ENCODE measurements at regions not wholly inside any gene's neighbourhood (a gene's known extent, or its start where the extent isn't known, plus 50 kb on each side); places are given as distances from the start of the nearest gene placed in this dataset.
A peak's percentile ranks its signal among the peaks of the same experiment; 100 is the strongest.
"Not testable (repeated sequence)": the region's sequence is repeated elsewhere in the genome, so short reads cannot be mapped to it uniquely, and the experiment has no call there.

DNA sequence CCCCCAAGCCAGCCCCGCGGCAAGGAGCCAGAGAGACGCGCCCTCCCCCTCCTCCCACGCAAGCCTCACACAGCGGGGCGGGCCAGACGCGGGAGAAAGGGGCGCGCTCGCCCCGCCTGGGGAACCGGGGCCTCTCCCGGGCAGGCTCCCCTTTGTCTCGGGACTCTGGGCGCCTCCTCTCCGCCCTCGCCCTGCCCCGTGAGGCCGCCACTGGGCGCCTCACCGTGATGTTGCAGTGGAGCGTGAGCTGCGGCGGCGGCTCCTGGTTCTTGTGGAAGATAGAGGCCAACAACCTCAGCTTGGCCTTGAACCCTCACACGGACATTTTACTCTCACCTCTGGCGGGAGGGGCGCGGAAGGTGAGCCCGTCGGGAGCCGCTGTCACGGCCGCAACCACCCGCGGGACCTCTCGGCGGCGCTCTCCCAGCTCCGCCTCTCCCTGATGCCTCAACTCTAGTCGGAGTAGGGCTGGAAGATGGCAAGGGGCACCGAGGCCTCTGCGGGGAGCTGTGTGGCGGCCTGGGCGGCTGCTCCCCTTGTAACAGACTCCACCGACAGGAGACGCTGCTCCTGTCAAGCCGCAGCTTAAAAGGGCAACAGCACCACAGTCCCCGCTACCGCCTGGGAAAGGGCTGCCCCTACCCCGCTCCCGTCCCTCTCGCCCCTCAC, 179.2 kb upstream of the ZSCAN2 start:
- not testable (repeated sequence) for DNase-seq

DNA sequence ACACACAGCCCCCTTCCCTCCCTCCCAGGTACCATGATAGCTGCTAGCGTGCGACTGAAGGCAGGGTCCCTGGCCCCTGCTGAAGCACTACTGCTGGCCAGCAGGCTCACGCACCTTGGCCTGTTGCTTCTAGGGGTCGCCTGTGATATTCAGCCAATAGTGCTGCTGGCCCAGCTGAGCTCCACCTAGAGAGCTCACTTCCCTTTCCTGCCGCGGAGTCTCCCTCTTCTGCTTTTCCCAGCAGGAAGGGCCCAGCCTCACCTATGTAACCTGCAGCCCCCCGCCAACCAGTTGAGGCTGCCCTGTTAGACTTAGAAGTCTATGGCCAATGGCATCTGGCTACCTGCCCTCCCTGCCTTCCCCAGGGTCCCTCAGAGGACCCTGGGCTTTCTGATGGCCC, 175.5 kb upstream of the ZSCAN2 start:
- DNase-seq: not testable (repeated sequence)

DNA sequence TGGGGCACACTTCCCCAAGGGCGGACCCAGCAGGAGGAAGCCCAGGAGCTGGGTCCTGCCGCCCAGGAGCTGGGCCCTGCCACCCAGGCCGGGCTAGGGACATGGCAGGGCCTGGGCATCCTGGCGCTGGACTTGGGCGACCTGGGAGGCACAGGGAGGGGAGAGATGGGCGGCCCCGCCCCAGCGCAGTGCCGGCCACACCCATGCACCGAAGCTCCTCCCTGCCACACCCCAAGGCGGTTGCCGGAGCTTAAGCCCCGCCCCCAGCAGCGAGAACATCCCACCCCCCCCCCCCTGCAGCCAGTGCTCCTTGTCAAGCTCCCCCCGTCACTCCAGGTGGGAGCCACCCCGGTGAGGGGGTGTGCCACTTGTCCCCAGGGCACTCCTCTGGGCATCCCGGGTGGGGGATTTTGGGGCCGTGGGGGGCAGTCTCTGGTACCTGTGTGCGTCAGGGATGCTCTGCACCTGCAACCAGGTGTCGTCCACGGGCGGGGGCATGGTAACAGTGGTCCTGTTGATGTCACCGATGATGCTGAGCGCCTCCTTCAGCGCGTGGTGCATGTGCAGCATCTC, 127.4 kb upstream of the ZSCAN2 start:
- not testable (repeated sequence) for DNase-seq

DNA sequence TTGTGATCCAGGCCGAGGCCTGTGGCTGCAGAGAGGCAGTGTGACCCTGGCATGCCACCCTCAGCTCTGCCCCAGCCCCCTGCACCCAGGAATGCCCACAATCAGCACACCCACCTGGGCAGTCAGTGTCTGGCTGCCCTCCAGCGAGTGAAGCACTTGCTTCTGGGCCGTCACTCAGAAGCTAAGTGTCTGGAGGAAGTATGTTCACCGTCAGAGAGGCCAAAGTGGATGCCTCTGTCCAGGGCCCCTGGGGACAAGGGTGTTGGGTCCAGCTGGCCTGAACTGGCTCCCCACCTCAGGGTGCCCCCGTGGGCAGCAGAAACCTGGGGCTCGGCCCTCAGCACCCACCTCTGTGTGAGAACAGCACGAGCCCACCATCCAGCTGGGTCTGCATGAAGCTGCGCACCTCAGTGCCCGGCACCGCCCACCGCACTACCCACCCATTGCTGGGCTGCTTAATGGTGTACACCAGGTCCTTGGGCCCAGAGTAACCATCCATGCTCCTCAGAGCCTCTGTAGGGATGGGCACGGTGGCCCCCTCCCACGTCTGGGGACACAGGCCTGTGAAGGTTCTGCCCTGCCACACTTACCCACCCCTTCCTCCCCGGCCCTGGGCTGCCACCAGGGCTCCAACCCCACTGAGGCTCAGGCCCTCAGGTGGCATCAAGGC, 124.3 kb upstream of the ZSCAN2 start:
- not testable (repeated sequence) for DNase-seq

DNA sequence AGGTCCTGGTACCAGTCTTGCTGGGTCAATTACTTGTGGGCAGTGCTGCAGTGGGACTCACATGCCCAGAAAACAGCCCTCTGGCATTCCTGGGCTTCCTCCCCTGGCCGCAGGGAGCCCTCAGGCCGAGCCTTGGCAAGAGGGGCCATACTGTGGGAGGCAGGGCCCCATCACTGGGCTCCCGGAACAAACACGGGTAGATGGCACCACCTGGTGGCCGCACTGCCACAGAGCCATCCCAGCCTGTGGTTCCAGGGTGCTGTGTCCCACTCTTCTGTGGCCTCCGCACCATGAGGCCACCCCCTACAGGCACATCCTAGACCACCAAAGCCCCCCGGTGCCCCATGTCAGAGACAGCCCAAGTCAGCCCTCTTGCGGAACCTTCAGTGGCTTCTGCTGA, 123.3 kb upstream of the ZSCAN2 start:
- DNase-seq: not testable (repeated sequence)

DNA sequence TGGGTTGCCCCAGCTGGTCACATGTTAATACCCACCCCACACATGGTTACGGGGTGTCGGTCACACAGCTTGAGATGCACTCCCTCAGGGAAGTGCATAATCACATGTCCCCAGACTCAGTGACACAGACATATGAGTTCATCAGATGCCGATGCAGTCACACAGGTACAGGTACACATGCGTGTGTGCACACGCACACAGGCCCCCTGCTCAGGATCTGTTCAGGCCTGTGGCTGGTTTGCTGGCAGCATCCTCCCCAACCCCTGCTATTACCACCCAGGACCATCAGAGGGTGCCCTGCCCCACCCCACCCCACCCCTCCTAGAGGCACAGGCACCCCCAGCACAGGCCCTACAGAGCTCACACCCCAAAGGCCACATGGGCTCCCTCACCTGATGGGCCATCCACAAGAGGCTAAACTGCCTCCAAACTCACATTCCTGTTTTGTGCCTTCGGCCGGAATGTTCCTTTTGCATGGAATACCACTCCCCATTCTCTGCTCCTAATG, 120.6 kb upstream of the ZSCAN2 start:
- DNase-seq: not testable (repeated sequence)

DNA sequence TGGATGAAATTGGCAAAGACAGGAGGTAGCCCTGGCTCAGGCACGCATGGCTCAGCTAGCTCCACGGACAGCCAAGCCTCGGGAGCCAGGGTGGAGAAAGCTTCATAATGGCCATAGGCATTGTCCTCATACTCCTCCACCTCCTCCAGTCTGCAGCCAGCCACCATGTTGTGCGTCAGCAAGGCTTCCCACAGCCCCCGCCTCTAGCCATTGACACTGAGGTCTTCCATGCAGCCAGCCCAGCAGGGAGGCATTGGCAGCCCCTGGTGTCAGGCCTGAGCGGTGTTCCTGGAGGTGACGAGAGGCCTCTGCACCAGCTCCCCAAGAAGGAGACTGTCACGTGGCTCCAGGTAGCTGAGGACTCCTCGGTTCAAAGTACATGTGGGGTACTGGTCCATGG, 117.0 kb upstream of the ZSCAN2 start:
- DNase-seq: not testable (repeated sequence)

DNA sequence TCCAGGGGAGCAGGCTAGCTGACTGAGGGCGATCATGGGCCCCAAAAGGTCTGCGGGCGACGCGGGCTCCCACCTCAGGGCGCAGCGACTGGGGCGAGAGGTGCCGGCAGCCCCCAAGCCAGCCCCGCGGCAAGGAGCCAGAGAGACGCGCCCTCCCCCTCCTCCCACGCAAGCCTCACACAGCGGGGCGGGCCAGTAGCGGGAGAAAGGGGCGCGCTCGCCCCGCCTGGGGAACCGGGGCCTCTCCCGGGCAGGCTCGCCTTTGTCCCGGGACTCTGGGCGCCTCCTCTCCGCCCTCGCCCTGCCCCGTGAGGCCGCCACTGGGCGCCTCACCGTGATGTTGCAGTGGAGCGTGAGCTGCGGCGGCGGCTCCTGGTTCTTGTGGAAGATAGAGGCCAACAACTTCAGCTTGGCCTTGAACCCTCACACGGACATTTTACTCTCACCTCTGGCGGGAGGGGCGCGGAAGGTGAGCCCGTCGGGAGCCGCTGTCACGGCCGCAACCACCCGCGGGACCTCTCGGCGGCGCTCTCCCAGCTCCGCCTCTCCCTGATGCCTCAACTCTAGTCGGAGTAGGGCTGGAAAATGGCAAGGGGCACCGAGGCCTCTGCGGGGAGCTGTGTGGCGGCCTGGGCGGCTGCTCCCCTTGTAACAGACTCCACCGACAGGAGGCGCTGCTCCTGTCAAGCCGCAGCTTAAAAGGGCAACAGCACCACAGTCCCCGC, 100.5 kb upstream of the ZSCAN2 start:
- not testable (repeated sequence) for DNase-seq

DNA sequence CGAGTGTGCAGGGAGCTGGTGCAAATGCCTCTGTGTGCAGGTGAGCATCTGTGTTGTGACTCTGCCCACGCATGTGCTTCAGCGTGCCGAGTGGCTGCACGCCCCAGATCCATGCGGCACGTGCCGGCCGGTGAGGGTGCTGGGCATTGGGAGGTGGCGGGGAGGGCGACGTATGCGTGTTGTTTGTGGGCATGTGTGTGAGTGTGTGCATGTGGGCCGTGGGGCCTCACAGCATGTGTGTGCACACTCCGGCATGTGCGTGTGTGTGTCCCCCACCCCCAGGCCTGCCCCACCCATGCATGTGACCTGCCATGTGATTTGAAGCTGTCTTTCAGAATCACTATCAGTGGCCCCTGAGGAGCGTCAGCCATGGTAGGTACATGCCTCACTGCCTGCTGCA, 97.7 kb upstream of the ZSCAN2 start:
- not testable (repeated sequence) for DNase-seq

DNA sequence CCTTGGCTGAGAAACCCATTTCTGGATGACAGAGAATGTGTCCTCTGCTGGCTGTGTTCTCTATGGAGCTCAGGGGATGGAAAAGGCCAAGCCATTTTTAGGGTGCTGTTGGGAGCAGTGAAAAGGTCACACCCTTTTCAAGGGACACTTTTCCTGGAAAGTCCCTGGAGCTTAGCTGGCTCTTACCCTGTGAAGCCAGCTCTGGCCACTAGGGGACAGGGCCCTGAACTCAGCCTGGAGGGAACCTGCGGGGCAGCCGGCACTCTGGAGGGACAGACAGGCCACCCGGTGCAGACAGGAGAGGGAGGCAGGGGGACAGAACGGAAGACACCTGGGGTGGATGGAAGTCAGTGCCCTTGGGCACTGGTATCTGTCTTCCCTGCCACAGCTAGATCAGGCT, 95.3 kb upstream of the ZSCAN2 start:
- DNase-seq: not testable (repeated sequence)

DNA sequence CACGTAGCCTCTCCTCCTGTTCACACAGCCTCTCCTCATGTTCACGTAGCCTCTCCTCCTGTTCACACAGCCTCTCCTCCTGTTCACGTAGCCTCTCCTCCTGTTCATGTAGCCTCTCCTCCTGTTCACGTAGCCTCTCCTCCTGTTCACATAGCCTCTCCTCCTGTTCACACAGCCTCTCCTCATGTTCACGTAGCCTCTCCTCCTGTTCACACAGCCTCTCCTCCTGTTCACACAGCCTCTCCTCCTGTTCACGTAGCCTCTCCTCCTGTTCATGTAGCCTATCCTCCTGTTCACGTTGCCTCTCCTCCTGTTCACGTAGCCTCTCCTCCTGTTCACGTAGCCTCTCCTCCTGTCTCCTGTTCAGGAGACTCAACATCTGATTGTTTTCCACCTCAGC, 88.5 kb upstream of the ZSCAN2 start:
- DNase-seq: not testable (repeated sequence)

DNA sequence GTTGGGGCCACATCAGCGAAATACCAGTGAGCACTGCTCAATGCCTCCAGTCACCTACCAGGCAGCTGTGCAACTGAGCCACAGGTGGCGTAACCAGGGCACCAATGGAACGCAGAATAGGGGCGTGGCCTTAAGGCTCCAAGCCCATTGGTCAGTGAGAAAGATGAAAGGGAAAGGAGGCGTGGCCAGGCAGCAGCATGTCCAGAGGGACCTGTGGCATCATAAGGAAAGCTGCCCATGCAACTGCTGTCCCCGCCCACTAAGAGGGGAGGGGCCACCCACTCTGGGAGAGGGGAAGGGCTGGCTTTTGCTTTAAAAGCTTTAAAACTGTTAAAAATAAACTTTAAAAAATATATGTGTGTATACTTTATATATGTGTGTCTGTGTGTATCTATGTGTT, 84.0 kb upstream of the ZSCAN2 start:
- DNase-seq: not testable (repeated sequence)

DNA sequence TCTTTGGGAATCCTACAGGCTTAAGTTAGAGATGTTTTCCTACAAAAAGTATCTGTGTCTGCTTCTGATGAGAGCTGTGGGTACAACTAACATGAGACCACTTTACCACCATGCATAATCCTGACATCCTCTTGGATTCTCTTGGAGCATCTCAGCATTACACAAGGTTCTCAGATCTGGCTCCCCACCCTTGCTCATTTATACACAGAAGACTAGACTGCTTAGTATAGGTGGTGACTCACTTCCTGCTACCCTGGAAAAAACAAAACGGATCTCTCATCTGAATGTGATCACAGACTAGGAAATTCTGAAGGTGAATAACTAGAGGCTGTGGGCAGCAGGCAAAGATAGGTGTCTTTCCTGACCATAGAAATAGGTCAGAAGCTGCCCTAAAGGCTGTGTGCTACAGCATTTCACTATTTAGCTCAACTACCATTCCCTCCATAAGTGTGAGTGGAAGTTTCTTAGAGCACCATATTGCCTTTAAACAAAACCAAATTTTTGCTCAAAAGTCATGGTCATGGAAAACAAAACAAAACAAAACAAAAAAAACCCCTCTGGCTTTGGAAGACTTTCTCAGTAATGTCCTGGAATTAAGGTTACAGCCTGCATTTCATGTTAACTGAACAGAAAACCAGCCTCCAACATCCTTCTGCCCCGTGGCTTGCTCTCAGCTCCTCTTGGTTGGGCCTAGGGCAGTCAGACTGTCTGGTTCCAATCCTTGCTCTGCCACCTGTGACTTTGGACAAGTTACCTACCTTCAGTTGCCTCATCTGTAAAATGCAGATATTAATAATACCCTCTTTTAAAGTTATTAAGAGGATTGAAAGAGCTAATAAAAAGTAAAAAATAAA, 75.1 kb upstream of the ZSCAN2 start:
- DNase-seq: not testable (repeated sequence)

DNA sequence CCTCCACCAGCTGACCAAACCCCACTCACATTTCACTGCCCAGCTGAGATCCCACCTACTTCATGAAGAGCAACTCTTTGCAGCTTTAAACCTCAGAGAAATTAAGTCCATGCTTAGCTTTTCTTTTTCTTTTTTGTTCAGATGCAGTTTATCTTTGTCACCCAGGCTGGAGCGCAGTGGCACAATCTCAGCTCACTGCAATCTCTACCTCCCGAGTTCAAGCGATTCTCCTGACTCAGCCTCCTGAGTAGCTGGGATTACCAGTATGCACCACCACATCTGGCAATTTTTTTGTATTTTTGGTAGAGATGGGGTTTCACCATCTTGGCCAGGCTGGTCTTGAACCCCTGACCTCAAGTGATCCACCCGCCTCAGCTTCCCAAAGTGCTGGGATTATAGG, 70.1 kb upstream of the ZSCAN2 start:
- not testable (repeated sequence) for DNase-seq

DNA sequence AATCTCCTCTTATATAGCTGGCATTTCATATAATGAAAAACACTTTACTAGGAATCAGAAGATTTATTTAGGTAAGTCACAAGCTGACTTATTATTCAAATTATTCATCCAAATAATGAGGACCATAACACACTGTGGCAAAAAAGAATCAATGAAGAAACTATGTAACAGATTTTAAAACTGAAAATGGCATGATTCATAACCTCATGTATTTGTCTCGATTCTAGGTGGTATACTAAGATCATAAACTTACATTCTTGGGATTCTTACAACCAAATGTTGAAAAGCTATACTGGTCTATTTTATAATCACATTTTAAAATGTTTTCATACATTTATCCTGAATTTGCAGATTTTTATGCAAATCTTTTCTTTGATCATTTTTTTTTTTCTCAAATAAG, 69.6 kb upstream of the ZSCAN2 start:
- DNase-seq: not testable (repeated sequence)

DNA sequence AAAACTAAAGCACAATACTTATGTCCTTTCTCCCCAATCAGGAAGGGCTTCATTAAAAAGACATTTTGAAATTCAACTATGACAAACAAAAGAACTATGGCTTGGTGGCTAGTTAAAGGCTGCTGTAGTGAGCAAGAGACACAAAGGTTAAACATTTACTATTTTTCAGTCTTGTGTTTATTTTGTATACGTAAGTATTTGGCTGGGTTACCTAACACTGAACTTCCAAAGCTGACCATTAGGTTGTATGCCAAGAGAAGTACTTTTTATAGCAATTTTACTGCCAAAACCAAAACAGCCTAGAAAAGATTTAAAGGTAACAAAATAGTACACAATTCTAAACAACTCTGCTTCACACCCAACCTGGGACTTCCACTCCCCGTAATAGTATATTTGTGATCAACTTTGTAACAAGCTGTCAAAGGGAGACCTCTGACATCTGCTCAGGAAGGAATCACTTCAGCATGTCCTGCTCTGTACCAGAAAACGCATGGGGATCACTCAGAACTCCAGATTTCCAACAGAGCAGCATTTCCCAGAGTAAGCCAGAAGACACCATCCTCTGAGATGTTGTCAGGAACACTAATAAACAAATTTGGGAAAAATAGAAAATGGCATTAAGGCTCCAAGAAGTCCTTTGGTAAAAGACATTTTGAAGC, 69.0 kb upstream of the ZSCAN2 start:
- DNase-seq: peak; percentile 70

DNA sequence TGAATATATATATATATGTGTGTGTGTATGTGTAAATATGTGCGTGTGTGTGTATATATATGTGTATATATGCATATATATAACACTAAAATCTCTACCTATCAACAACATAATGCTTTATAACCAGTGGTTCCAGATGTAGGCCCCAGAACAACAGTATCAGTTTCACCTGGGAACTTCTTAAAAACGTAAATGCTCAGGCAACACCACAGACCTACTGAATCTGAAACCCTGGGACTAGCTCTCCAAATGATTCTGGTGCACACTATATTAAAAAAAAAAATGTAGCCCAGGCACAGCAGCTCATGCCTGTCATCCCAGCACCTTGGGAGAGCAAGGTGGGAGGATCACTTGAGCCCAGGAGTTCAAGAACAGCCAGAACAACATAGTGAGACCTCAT, 67.1 kb upstream of the ZSCAN2 start:
- DNase-seq: not testable (repeated sequence)

DNA sequence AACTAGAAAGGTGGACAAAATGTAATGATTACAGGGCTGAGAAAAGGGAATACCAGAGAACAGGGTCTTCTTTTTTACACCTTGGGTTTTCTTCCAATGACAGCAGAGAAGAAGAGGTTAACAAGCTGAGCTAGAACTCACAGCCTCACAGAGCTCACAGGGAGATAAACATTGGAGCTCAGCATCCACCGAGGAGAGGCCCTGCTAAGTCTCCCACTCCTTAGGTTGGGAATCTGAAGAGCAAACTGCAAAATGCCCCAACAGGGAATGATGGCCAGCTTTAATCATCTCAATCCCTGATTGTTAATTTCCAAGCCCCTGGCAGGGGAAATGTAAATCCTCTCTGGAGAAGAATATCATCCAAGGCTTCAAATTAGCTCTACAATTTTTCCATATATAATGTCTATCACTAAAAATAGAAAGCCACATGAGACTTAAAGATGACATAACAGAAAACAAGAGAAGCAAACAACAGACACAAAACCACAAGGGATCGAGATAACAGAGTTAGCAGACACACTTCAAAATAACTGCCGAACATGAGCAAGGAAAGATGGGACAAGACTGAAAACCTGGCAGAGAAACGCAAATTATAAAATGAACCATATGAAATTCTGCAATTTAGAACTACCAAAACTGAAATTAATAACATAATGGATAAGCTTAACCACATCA, 66.1 kb upstream of the ZSCAN2 start:
- DNase-seq: not testable (repeated sequence)

DNA sequence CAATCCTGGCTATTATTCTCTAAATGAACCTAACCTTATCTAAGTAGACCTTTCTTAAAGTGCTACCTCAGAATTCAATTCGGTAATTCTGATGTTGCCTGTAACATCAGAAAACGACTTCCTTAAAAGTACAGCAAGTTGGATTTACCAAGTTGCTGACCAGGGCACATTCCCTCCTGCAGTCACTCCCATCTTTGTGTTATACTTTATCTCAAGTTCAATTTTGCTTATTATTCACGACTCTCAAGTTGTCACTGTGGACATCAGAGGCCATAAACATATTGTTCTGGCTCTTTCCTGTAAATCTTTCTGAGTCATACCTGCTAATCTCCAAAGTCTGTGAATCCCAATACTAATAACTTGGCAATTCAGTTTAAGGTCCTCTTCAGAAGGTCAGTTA, 64.6 kb upstream of the ZSCAN2 start:
- not testable (repeated sequence) for DNase-seq

DNA sequence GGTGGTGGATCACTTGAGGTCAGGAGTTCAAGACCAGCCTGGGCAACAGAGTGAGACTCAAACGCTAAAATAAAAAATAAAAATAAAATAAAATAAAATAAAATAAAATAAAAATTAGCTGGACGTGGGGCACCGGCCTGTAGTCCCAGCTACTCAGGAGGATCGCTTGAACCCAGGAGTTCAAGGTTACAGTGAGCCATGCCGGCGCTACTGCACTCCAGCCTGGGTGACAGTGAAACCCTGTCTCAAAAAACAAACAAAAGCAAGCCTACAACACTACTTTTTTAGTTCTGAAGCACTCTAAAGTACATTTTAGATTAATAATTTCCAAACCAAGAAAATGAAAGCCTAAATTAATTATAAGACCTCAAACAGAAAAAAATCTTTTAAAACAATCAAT, 56.2 kb upstream of the ZSCAN2 start:
- DNase-seq: not testable (repeated sequence)

DNA sequence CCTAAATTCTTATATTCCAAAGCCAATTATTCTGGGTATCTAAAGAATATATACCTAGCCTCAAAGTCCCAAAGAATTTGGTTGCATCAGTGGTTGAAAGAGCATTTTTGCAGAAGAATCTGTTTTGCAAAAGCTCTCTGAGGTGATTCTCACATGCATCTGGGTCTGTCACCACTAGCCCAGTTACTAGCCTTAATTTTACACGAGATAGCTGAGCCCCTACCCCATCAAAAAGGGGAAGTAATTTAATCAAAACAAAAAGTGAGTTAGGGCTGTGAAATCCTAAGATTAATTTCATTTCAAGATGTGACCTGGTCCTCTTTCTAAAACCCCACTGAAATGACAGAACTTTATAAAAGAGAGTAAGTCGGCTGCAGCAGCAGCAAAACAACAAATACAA, 53.7 kb upstream of the ZSCAN2 start:
- DNase-seq: not testable (repeated sequence)
